ENCODE measurements at regions not wholly inside any gene's neighbourhood (a gene's known extent, or its start where the extent isn't known, plus 50 kb on each side); places are given as distances from the start of the nearest gene placed in this dataset.

DNA sequence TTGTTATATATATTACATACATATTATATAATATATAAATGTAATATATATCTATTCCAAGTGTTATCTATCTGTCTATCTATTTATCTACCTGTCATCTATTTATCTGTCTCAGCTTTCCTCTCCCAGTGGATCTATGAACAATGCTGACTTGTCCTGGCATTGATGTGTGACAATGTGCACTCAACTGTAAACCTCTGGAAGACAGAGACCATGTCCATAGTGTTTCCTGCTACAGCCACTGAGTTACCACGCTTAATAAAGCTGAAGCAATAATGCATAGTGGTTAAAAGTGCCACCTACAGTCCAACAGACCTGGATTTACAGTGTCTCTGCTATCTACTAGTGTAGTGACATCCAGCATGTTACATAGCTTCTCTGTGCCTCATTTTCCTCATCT, 57.2 kb upstream of the TMED7 start:
- TF ChIP-seq POLR2A (IDR thresholded peaks at IDR 0.05): no peak
- TF ChIP-seq, protein P1, sequence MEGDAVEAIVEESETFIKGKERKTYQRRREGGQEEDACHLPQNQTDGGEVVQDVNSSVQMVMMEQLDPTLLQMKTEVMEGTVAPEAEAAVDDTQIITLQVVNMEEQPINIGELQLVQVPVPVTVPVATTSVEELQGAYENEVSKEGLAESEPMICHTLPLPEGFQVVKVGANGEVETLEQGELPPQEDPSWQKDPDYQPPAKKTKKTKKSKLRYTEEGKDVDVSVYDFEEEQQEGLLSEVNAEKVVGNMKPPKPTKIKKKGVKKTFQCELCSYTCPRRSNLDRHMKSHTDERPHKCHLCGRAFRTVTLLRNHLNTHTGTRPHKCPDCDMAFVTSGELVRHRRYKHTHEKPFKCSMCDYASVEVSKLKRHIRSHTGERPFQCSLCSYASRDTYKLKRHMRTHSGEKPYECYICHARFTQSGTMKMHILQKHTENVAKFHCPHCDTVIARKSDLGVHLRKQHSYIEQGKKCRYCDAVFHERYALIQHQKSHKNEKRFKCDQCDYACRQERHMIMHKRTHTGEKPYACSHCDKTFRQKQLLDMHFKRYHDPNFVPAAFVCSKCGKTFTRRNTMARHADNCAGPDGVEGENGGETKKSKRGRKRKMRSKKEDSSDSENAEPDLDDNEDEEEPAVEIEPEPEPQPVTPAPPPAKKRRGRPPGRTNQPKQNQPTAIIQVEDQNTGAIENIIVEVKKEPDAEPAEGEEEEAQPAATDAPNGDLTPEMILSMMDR (IDR thresholded peaks at IDR 0.05): no peak
- no peak for DNase-seq
- H3K27me3 ChIP-seq: no peaks in the 10 kb centered on the region
- WGBS, 2 donors: 83% methylated on average over 1 of the region's 1 CpG
- H3K36me3 ChIP-seq: no peaks in the 10 kb centered on the region
- no peaks in the 10 kb centered on the region for H3K4me1 ChIP-seq
- no peak overlapping the region for H3K27ac ChIP-seq
- H3K9me3 ChIP-seq: no peaks in the 10 kb centered on the region
- no peak overlapping the region for H3K4me3 ChIP-seq (replicated peaks in 1 of 3)
- intact Hi-C loops (cut with DNase I): no loop called here
